Activated effector memory CD4-positive, alpha-beta T cell treated with anti-CD3 and anti-CD28 coated beads, Interleukin-2, amount 50 U/mL, for 16 hours (primary cell): ENCODE measurements at regions not wholly inside any gene's neighbourhood (a gene's known extent, or its start where the extent isn't known, plus 50 kb on each side); places are given as distances from the start of the nearest gene placed in this dataset.
A peak's percentile ranks its signal among the peaks of the same experiment; 100 is the strongest.

Experiments
- DNase-seq: peaks from one replicate; pipeline ENCODE4 v3.0.0-alpha.2; 2020

DNA sequence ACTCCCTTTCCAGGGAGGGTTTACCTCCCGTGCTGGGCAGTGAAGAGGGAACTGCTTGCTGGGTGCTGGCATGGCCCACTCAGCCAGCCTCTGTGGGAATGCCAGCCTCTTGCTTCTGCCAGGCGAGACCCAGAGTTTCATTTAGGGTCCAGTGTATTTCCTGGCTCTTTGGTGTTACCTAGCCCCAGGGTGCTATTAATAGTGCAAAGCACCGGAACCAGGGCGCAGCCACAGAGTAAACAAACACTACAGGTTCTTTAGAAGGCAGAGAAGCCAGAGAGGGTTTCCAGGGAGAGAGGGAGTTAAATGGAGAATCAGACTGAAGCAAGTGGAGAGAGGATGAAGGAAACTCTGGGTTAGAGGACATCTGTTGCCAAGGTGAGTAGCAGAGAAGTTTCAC lies 74.9 kb upstream of the SPATA13 start:
- no peak for DNase-seq

DNA sequence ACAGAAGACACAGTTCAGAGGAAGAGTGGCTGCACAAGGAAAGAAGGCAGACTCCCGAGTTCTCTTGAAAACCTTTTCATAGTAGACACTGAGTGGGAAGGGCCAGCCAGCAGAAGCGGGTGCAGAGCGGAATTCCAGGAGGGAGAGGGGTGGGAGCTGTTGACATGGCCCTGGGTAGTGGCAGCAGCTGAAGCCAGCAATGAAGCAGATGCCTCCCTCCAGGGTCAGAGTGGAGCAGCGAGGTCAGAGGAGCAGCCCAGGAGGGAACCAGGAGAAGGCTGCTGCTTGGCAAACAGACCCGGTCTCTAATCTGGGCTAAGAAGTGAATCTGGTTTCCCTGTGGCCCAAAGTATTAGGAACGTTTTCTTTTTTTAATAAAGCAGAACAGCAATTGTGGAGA lies 73.9 kb upstream of the SPATA13 start:
- DNase-seq, result no peak

DNA sequence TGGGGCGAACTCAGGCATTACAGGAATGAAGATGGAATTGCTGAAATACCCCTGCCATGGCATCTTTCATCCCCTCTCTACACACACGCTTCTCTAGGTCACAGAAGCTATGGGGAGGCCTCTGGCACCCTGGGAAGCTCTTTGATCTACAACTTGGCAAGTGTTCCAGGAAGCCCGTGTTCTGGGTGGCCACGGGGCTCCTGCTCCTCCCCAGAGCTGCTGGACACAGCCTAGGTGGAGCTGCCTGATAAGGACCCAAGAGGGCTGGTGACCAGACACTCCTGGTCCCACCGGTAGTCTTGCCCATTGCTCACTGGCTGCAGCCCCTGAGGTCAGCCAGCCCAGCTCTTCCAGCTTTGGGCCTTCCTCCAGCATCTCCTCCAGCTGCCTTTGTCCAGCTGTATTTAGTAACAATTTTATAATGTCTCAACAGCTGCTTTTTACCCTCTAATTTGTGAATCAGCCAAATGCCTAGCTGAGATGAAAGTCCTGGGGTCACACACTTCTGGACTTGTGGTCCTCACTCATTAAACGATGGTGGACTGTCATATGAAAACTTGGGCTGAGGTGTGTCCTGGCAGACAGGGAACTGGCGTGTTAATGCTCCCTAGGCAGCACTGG lies 72.8 kb upstream of the SPATA13 start:
- DNase-seq, result no peak

GRCh38 chr13:24090049-24090448 lies 70.5 kb upstream of the SPATA13 start:
- DNase-seq, result no peak

GRCh38 chr13:24091080-24091479 lies 69.4 kb upstream of the SPATA13 start:
- no peak for DNase-seq

DNA sequence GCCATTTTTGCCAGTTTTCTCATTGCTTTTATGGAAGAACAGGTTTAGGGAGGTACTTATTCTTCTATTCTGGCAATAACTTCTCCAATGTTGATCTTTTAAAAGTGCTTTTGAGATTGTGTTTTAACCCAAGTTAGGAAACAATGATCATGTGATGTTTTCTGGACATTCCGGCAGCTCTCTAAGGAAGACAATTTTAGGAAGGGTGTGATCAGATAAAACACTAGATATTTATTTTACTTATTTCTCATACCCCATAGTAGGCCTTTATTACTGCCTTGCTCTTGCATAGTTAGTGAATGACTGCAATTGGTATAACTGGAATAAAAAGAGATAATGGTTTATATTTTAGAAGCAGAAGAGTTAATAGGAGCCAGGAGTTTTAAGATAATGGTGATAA lies 68.4 kb upstream of the SPATA13 start:
- no peak for DNase-seq

DNA sequence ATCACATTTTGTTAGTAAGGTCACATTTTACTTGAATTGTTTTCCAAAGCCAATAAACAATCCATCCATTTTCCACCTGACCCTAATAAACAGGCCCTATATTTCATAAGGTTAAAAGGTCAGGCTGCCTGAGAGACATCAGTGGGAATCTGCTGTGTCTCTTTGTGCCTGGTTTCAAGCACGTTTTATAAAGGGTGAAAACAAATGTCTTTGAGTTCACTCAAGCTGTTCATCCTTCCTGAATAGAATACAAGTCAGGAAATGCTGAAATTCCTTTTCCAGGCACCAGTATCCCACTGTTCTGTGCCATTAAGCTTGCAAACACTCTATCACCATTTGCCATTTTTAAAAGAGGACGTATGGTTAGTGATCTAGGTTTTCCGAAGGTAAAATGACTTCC lies 67.5 kb upstream of the SPATA13 start:
- DNase-seq, result no peak

DNA sequence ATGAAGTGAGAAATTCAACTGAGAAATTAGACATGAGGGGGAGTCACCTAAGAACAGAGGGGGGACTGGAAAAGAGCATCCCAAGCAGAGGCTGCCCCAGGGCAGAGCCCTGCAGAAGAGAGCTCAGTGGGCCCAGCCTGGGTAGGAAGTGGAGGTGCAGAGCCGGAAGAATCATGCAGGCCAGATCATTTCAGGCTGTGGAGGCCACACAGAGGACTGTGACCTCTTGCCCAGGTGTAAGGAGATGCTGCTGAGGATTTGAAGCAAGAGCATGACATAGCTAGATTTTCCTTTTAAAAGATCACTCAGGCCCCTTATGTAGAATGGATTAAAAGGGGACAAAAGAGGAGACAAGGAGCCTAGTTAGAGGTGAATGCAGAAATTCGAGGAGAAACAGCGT lies 63.9 kb upstream of the SPATA13 start:
- no peak for DNase-seq

DNA sequence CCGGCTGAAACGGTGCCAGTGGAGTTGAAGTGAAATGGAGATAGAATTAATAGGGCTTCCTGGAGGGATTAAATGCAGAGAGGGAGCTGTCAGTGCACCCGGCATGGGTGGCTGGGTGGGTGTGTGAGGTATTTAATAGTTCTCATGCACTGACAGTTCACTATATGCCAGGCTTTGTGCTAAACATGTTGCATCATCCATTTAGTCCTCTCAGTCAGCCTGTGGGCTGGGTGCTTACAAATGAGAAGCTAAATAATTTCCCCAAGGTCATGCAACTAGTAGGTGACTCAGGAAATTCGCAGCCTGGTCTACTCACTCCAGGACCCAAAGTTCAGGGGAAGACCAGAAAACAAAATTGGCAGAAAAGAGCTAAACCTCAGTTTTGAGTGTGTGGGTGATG lies 63.5 kb upstream of the SPATA13 start:
- peak; percentile 67 for DNase-seq

DNA sequence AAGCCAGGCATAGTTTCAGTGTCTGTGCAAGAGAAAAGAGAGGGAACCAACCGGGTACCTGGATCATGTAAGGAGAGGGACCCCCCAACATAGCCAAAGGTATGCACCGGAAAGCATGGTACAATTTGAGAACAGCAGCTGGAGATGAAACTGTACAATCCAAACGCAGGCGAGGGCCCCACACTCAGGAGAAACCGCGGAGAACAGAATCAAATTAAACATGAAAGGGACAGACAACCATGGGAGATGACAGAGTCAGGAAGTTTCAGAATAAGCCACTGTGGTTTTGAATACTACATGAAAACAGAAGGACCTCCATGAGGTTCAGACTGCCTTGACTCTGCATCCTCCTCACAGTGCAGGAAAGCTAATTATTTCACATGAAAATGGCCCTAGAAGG lies 62.9 kb upstream of the SPATA13 start:
- DNase-seq, result no peak

DNA sequence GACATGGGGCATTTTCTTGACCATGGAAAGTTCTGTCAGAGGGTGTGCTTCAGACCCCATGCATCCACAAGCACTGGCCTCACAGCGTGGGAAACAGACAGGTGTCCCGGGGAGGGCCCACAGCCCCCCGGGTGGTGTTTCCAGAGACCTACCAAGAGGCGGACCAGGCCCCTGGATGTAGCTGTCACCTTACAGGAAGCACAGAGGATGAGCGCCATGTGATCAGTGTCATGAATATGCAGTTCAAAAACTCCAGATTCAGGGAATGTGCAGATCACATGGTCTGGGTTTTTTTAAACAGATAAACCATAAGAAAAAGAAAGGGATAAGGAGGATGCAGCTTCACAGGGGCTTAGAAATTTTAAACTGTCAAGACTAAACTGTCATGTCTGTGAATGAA lies 61.0 kb upstream of the SPATA13 start:
- DNase-seq, result no peak

DNA sequence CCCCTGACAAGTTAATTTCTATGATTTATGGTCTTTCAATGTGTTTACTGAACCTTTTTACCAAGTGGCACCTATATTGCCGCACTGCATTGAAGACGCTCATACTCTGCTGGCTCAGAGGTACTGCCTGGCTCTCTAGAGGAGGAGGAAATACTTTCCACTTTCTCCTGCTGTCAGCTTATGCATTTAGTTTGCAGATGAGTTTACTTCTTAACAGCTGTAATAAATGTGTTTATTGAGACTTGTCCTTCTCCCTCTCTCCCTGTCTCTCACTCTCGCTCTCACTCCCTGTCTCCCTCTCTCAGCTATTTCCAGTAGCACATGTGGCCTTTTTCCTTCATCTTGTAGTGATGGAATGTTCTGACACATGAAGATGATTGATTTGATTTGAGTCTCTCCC lies 60.3 kb upstream of the SPATA13 start:
- DNase-seq, result no peak

DNA sequence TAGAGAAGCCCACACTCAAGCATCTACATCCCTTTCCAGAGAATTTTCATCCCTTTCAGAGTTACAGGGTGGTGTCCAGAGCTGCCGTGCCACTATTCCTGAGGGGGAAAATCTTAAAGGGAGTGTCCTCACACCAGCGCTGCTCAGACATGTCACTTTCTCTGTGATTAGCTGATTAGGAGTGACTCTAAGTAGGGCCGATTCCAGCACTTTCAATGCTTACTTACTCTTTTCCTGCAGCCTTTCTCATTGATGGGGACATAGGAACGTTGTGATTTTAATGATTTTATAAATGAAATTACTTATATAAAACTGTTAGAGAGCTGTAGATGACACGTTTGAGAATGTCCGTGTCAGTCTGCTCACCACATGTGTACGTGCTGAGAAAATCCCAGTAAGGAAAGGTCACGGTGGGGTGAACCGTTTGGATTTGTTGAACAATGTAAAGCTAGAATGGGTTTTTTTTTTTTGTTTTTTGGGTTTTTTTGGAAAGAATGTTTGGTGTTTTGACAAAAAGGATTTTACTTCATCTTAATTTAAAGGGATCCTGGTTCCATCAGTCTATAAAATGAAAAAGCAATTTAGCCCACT lies 56.6 kb upstream of the SPATA13 start:
- DNase-seq, result no peak

DNA sequence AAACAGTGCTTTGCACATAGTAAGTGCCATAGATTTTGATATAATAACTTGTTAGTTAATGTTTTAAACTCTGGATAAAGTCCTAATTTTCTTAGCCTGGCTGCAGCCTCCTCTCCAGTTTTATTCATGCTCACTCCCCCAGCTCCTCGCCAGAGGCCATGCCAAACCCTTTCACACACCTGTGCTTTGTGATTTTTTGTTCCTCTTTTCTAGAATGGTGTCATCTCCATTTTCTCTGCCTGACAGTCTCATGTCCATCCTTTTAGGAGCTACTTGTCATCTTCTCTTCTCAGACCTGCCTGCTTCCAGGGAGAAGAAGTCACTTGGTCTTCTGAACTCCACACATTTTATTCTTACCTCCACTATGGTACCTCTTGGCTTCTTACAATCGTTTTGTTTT lies 55.8 kb upstream of the SPATA13 start:
- DNase-seq, result no peak

- DNase-seq, result no peak
These were observed 54.1 kb upstream of the SPATA13 start for GRCh38 chr13:24106429-24106828.

- no peak for DNase-seq
These were observed 52.4 kb upstream of the SPATA13 start for GRCh38 chr13:24107955-24108614.

DNA sequence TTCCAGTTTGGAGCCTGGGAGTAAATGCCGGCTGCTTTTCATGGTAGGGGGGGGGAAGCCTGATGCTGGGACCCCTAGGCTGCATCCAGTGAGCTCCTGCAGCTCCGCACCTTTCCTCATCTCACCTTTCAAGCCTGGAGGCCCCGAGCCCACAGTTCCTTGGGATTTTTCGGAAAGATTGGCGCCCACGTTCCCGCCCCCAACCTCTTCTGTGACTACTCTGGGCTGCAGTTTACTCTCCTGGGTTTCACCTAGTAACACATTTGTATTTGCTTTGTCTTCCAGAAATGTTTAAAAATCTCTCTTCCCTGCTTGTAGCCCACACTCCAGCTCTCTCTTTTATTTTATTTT lies 51.9 kb upstream of the SPATA13 start:
- no peak for DNase-seq

DNA sequence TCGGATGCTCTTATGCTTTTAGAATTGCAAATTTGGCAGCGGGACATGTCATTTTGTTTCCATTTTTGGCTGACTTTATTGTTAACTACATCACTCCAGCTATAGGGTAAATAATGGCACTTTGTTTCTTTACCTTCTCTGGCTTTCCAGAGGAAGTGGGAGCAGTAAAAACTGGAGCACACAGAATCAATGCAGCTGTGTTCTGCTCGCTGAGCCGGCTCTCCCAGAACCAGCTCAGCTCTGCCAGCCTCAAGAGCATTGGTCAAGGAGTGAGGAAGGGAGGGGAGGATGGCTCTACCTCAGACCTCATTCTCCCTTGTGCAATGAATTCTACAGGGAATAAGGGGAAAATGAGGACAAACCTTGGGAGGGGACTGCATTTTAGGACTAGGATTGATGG lies 50.5 kb upstream of the SPATA13 start:
- no peak for DNase-seq
